Amniotic stem cell (primary cell): ENCODE measurements at regions not wholly inside any gene's neighbourhood (a gene's known extent, or its start where the extent isn't known, plus 50 kb on each side); places are given as distances from the start of the nearest gene placed in this dataset.

Source experiments
- DNase-seq: peaks from one replicate; lab custom pipeline; 2025; lab: John Stamatoyannopoulos, UW

DNA sequence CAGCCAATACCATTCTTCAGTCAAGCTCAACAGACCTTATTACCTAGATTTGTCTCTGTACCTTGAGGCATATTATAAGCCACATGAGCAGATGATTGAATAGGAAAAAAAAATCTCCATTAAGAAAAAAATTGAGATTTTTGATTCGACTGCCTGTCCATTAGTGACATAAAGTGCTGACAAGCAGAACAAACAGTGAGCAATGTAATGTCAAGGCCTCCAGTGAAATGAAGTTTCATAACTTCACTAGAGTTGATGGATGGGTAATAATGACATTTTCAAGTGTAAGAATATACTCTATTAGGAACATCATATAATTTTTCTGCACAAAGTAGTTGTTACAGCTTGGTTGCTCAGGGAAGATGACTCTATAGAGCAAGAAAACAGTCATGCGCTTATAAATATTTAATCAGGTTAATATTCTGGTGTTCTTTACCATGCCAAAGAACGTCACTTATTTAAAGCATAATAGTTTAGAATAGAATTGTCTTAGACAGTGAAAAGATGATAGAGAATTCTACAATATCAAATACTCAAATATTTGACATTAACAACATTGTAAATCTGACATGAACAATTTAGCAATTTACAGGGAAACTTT, 783.7 kb downstream of the EPHA7 start:
- no peak for DNase-seq

GRCh38 chr6:92634561-92634960, 784.8 kb downstream of the EPHA7 start:
- DNase-seq, result no peak

DNA sequence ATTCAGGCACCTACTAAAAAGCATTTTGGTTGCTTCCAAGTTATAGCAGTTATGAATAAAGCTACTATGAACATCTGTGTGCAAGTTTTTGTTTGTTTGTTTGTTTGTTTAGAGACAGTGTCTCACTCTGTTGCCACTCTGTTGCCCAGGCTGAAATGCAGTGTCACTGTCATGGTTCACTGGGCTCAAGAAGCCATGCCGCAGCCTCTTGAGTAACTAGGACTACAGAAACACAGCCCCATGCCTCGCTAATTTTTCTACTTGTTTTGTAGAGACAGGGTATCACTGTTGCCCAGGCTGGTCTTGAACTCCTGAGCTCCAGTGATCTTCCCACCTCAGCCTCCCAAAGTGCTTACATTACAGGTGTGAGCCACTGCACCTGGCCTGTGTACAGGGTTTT, 795.9 kb downstream of the EPHA7 start:
- no peak for DNase-seq

DNA sequence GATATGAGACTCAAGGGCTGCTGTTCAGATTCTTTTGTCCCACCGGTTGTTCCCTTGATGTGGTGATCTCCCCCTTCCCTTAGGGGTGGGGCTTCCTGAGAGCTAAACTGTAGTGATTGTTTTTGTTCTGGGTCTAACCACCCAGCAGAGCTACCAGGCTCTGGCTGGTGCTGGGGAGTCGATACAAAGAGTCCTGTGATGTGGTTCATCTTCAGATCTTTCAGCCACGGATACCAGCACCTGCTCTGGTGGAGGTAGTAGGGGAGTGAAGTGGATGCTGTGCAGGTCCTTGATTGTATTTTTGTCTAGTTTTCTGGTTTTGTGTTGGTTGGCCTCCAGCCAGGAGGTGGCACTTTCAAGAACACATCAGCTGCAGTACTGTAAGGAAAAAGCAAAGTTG, 801.6 kb downstream of the EPHA7 start:
- no peak for DNase-seq

GRCh38 chr6:92608751-92609150, 810.6 kb downstream of the EPHA7 start:
- no peak for DNase-seq

DNA sequence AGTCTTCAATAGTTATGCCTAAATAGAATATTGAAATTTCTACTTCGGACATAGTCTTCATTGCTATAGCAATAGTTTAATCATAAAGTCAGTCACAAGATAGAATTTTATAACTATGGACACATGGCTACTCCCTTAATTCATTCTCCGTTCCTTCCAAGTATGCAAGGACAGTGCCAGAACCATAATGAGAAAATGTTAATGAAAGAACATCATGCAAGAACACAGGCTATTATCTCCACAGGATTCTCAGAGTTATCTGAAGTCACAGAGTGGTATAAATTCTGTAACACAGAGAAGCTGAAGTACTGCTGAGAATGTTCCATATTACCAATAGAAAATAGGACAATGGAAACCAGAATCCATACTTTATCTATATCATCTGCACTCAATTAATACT, 826.2 kb downstream of the EPHA7 start:
- DNase-seq, result no peak

DNA sequence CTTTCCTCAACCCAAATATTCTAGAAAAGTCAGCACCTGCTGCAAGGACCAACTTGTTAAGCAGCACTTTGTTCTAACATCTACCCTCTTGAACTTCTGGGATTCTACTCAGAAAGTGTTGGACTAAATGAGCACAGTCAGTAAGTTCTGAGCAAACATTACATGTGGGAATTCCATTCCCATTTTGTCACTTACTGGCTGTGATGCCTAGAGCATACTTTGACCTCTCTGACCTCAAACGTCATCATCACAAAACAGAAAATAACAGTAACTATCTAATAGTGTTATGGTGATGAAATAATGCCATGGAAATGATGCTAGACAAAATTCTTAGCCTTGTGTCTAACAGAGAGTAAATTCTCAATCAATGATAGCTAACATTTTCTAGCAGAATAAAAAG, 829.4 kb downstream of the EPHA7 start:
- no peak for DNase-seq

DNA sequence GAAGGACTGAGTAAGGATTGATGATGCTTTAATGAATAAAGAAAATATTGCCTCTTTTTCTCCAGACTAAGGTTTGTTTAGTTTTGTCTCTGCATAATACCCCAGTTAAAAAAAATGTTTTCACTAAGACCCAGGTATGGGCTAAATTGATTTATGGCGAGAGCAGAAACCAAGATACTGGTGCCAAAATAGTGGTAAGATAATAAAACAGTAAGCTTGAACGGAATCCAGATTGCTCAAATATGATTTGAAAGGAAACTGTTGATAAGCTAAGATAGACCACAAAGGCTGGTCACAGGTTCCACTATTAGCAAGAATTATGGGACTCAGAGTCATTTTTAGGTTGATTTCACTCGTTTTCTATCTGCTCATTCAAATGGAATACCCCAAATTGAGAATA, 831.2 kb downstream of the EPHA7 start:
- no peak for DNase-seq

DNA sequence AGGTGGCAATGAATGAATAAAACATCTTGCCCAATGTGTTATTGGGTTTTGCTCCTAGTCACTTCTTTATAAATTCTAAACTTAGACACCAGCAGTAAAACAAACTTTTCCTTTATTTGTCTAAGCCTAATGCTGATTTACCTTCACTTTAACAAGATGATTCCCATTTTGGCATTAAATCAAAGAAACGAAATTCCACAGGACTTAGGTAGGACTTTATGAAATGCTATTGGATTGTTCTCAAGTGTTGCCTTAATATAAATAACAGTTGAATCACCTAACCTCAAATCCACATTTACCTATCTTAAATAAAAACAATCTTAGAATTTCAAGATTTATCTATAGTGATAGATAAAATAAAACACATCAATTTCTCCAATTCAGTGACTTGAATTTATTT, 831.8 kb downstream of the EPHA7 start:
- DNase-seq, result no peak

GRCh38 chr6:92586236-92586977, 833.0 kb downstream of the EPHA7 start:
- no peak for DNase-seq

DNA sequence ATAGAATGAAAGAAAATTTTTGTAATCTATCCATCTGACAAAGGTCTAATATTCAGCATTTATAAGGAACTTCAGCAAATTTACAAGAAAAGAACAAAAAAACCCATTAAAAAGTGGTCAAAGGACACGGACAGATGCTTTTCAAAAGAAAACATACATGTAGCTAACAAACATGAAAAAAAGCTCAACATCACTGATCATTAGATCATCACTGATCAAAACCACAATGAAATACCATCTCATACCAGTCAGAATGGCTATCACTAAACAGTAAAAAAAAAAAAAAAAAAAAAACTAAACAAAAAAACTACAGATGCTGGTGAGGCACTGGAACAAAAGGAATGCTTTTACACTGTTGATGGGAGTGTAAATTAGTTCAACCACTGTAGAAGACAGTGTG, 837.1 kb downstream of the EPHA7 start:
- no peak for DNase-seq

DNA sequence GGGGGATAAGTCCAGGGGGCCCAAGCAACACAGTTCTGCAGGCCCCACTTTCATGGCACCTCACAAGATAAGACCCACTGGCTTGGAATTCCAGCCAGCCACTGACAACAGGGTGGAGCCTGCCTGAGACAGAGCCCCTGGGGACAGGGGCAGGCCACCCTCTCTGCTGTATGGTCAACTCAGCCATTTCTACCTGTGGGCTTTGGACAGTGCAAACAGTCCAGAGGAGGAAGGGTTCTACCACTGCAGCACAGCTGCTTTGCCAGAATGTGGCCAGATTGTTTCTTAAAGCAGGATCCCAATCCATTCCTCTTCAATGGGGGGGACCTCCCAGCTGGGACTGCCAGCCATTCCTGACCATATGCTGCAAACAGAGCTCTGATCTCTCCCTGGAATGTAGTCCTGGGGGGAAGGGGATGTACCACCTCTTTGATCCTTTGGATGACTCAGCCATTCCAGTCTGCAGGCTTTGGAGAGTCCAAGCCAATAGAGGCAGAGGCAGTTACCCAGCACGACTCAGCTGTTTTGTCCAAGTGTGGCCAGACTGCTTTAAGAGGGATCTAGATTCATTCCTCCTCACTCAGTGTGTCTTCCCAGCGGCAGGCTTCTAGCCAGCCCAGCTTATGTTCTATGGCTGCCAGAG, 842.2 kb downstream of the EPHA7 start:
- no peak for DNase-seq

- DNase-seq, result no peak
These were observed 850.8 kb downstream of the EPHA7 start for GRCh38 chr6:92568541-92568940.

- DNase-seq, result no peak
These were observed 852.7 kb downstream of the EPHA7 start for GRCh38 chr6:92566632-92567031.

DNA sequence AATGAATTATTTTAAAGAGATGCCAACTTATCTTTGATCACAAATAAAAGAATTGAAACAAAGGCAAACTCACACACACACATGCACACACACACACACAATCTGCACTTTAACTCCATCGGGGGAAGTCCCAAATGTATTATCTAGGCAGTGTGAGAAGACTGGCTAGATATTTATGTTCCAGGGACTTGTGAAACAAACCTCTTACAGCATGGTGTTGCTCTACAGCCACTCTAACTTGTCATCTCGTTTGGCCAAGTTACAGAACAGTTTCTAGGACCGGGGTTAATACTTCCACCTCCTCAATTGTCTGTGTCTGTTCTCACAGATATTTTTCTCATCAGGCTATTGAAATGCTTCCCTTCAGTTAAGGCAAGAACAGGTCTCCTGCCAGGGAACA, 855.0 kb downstream of the EPHA7 start:
- DNase-seq, result no peak

DNA sequence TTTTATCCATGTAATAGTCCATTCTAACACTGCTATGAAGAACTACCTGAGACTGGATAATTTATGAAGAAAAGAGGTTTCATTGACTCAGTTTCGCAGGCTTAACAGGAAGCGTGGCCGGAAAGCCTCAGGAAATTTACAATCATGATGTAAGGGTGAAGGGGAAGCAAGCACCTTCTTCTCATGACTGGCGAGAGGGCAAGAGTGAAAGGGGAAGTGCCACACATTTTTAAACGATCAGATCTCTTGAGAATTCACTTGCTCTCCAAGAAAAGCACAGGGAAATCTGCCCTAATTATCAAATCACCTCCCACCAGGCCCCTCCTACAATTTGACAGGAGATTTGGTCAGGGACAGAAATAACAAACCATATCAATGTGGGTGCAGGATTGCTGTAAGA, 859.7 kb downstream of the EPHA7 start:
- no peak for DNase-seq

- no peak for DNase-seq
These were observed 860.4 kb downstream of the EPHA7 start for GRCh38 chr6:92559003-92559402.

- DNase-seq, result no peak
These were observed 868.9 kb downstream of the EPHA7 start for GRCh38 chr6:92550501-92550900.

DNA sequence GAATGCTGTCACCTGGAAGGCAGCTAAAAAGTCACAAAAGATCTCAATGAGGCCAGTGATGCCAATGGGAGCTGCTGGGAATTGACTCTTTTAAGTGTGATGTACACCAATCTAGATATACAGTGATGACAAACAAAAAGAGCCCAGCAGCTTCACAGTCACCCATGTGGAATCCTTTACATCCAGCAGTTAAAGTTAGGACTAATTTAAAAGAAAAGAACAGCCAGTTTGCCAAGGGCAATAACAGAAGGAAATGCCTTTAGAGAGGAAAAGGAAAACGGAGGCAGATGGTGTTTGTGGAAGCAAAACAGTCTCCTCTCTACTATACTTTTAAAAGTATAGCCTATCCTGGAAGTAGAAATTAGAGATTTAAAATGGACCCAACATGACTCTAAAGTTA, 873.5 kb downstream of the EPHA7 start:
- no peak for DNase-seq

DNA sequence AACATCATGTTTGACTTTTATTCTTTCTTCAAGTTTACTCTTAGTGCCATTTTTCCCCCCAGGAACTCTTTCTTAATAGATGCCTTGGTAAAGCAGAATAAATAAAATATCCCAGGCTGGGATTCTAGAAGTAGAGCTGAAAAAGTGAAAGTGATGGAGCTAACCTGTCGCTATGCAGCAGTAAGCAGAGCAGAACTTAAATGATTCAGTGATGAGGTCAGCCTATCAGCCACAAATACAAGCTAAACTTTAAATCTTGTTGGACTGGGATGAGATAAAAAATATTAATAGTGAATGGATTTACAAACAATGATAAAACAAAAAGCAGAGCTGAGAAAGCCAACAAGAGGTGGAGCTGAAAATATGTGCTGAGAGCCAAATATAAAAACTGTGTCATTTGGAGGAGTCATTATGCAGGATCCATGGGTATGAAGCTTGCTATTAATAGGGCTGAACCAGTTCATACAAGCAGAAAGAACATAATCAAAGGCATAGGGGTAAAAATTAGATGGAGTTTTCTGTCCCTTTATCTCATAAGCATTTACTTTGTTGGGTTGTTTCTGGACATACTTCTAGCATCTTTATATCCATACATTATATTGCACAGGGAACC, 877.8 kb downstream of the EPHA7 start:
- DNase-seq, result no peak

GRCh38 chr6:92538926-92539325, 880.4 kb downstream of the EPHA7 start:
- no peak for DNase-seq

DNA sequence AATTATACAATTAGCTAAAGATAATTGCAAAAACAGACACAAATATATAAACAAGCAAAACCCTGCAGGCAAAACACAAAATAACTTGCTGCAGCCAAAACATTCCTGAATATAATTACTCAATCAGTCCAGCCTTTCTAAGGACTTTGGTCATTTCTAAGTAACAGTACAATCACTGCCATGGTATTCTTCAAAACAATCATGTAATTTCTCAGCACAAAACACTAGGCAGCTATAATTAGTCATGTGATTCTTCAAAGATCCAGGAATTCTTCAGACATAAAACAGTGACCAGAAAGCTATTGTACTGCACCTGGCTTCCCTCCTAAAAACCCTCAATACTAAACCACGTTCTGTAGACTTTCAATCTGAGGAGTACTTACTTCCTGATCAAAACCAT, 881.1 kb downstream of the EPHA7 start:
- no peak for DNase-seq

DNA sequence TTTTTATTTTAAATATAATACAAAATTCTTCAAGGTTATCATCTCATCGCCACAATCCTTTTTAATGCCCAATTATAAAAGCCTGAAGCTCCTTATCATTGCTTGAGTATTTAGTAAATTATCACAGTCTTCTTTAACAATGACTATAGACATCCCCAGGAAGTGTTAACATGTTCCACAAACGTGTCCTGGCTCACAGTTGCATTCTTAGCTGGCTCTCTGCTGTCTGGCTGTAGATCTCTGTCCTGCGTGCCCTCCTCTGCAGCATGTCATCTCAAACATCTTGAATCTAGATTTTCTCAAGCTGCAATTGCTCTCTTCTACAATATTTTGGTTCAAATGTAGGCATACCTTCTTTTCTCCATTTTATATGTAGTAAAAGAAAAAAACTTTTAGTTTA, 885.2 kb downstream of the EPHA7 start:
- DNase-seq, result no peak
